ENCODE measurements at regions not wholly inside any gene's neighbourhood (a gene's known extent, or its start where the extent isn't known, plus 50 kb on each side); places are given as distances from the start of the nearest gene placed in this dataset.

DNA sequence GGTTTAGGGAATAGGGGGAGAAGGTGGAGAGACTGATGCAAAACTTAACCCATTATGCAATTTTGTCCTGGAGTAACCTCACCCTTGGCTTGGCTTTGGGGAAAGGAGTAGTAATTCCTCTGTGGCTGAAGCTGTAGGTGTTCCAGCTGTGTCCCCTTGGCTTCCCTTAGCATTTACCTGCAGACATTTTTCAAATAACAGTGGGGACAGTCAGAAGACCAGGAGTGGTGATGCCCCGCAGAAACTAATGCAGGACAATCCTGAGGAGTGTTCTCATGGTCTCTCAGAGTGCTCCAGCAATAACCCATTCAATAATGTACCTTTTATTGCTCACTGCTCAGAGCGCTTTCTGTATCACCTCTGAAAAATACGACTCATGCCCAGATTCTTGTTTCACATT, 282.1 kb downstream of the ZEB1 start:
- no peak for DNase-seq
- no peak for ATAC-seq
- intact Hi-C loops (cut with micrococcal nuclease): no loop called here

DNA sequence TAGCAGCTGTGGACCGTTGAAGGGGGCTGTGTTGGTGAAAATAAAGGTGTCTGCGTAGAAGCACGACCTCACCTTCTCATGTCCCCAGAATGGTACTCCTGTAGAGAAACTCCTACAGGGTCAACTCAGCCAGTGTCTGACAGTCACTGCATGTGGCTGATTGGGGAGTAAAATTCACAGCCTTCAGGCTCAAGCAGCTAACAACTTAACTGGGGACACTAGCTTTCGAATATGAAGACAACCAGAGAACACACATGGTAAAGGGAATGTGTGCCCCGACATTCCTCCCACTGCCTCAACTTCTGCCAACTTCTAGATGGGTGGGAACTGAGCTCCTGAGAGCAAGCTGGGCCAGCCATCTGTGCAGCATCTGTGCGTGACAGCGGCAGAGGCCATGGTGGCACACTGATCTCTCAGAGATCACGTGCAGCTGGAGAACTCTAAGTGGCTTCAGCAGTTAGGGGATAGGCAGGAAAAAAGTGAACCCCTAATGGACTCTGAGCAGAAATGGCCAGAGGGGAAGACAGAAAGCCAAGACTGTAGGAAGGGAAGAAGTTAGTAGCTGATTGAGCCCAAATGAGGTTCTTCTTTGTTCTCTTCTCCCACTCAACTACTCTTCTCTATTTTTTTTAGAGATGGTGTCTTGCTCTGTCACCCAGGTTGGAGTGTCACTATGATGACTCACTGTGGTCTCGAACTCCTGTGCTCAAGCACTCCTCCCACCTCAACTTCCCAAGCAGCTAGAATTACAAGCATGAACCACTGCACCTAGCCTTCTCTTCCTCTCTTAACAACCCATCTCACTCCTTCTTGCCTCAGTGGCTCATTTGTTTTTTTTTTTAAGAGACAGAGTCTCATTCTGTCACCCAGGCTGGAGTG, 280.8 kb downstream of the ZEB1 start:
- intact Hi-C loops (cut with micrococcal nuclease): no loop called here
- ATAC-seq (no peak), DNase-seq (no peak)

DNA sequence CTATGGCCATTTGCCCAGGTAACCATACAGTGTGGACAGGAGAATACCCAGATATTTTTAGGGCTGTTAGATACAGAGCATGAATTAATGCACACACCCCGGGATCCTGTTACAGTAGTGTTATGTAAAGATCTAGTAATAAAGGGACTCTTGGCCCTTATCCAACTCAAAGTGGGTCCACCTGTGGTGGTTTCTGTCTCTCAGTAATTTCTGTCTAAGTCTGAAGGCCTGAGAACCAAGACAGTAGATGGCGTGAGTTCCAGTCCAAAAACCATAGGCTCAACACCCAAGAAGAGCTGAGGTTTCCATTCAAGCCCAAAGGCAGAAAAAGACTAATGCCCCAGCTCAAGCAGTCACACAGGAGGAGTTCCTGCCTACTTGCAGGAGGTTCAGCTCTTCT, 277.7 kb downstream of the ZEB1 start:
- DNase-seq (no peak), ATAC-seq (no peak)
- intact Hi-C loops (cut with micrococcal nuclease): no loop called here

DNA sequence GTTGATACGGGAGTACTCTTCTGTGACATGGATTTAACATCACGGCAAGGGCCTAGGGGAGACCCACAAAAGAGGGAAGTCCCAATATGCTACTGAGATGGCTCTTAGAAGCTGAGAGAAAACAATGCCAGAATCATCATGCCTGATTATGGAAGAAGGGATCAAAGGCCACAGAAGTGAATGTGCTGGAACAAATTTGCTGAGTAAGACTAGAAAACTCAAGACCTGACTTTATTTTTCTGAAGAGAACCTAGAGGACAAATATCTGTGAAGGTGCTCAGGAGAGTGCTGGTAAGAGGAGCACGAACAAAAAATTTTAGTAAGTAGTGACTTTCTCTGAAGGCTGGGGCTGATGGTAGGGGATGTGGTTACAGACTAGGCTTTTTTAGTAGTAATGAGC, 277.0 kb downstream of the ZEB1 start:
- intact Hi-C loops (cut with micrococcal nuclease): no loop called here

DNA sequence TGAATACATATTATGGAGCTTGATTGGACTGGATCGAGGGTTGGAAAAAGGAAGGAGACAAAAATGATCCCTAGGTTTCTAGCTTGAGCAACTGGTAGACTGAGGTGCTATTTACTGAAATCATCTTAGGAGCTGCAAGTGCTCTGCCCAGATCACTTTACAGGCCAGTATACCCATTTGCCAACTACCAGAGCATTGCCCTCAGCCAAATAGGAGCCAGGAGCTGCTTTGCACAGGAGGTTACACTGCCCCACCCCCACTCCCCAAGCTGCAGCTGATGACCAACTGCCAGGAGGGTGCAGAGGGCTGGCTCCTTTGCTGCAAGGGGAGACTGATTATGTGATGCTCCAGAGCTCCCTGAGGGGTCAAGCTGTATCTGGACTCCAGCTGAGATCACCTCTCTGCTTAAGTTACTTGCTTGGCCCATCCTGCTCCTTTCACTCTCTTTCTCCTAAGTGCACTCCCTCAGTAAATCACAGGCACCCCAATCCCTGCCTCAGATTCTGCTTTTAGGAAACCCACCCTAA, 275.4 kb downstream of the ZEB1 start:
- DNase-seq (no peak), ATAC-seq (no peak)
- intact Hi-C loops (cut with micrococcal nuclease): no loop called here

More for the DNA sequence above, 277.0 kb downstream of the ZEB1 start:
- no peak for ATAC-seq
- DNase-seq: no peak

DNA sequence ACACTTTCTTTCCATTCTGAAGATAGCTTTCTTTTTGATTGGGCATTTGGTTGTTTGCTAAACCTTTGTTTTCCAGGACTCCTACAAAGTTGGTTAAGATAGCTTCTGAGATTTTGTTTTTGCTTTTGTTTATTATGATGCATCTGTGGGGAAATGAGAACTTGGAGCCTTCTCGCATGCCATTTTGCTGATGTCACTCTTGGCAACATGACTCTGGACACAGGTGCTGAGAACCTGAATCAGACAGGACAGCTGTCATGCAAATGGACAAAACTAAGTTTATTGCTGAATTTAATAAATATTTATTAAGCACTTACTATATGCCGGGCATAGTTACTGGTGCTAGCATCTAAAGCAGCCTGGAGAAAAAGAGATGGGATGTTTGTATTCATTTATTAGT, 274.1 kb downstream of the ZEB1 start:
- intact Hi-C loops (cut with micrococcal nuclease): no loop called here
- ATAC-seq (no peak), DNase-seq (no peak)

DNA sequence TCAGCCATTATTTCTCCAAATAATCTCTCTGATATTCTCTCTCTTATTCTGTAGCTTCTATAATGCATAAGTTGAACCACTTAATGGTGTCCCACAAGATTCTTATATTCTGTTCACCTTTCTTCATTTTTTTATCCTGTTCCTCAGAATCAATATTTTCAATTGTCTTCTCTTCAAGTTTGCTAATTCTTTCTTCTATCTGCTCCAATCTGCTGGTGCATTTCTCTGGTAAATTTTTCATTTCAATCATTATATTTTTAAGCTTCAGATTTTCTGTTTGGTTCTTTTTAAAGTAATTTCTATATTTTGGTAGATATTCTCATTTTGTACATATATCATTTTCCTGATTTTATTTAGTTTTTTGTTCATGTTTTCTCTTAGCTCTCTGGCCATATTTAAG, 272.6 kb downstream of the ZEB1 start:
- intact Hi-C loops (cut with micrococcal nuclease): no loop called here
- ATAC-seq: no peak
- no peak for DNase-seq

DNA sequence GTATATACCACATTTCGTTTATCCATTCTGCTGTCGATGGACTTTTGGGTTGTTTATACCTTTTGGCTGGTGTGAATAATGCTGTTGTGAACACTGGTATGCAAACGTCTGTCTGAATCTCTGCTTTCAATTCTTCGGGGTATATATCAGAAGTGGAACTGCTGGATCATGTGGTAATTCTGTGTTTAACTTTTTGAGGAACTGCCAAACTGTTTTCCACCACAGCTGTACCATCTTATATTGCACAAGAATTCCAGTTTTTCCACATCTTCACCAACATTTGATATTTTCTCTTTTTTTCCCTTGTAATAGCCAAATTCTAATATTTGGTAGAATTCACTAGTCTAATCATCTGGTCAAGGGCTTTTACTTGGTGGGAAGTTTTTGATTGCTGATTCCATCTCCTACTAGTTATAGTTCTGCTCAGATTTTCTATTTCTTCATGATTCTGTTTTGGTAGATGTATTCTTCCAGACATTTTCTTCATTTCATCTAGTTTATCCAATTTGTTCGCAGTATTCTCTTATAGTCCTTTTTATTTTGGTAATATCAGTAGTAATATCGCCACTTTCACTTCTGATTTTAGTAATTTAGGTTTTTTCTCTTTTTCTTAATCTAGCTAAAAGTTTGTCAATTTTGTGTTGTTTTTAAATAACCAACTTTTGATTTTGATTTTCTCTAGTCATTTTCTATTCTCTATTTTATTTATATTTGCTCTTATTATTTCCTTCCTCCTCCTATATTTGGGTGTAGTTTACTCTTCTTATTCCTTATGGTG, 271.2 kb downstream of the ZEB1 start:
- peak; percentile 34 for ATAC-seq
- no peak for DNase-seq
- intact Hi-C loops (cut with micrococcal nuclease): no loop called here

DNA sequence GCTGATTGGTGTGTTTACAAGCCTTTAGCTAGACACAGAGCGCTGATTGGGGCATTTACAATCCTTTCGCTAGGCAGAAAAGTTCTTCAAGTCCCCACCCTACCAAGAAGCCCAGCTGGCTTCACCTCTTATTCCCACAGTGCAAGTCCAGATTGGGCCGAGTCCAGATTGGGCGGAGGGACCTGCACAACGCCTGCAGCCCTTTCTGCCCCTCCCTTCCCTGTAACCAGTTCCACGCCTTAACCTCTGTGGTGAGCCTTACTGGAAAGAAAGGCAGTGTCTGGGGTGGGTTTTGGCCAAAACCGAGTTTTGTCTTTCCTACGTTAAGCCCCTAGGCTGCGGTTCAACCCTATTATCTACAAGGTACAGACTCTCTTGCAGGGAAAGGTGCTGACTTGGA, 268.7 kb downstream of the ZEB1 start:
- DNase-seq (peak; percentile 38), ATAC-seq (peak; percentile 39)
- intact Hi-C loops (cut with micrococcal nuclease): no loop called here

DNA sequence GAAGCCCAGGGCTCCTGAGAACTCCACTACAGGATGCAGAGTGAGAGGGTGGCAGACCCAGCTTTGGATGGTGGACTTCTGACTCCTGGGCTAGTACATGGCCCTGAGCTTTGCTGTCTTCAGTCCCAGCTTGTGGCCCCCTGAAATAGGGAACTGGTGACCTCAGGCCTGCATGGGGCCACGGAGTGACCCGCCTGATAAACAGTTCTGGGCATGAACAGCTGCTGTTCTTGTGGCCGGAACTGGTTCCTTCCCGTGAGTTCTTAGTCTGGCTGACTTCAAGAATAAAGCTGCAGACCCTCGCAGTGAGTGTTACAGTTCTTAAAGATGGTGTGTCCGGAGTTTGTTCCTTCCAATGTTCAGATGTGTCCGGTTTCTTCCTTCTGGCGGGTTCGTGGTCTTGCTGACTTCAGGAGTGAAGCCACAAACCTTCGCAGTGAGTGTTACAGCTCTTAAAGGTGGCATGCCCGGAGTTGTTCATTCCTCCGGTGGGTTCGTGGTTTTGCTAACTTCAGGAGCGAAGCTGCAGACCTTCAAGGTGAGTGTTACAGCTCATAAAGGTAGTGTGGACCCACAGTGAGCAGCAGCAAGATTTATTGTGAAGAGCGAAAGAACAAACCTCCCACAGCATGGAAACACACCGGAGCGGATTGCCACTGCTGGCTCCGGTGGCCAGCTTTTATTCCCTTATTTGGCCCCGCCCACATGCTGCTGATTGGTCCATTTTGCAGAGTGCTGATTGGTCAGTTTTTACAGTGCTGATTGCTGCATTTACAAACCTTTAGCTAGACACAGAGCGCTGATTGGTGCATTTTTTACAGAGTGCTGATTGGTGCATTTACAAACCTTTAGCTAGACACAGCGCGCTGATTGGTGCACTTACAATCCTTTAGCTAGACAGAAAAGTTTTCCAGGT, 268.0 kb downstream of the ZEB1 start:
- intact Hi-C loops (cut with micrococcal nuclease): no loop called here
- peak; percentile 48 for DNase-seq
- ATAC-seq: peak; percentile 14

DNA sequence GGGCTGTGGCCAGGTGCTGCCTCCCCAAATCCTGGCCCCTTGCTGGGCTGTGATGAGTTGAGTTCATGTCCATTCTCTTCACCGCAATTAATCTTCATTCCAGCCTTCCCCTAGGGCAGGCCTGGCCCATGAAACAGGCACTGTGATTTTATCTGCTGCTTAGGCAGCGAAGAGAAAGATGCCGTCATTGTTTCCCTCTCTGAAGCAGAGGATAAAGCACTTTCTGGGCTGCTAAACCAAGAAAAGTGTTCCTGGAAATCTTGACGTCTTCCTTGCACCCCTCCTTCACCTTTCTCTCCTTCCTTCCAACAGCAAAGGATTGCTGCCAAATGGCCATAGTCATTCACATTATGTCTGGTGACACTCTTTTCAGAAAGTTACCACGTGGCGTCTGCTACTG, 265.9 kb downstream of the ZEB1 start:
- DNase-seq (no peak), ATAC-seq (no peak)
- intact Hi-C loops (cut with micrococcal nuclease): no loop called here

DNA sequence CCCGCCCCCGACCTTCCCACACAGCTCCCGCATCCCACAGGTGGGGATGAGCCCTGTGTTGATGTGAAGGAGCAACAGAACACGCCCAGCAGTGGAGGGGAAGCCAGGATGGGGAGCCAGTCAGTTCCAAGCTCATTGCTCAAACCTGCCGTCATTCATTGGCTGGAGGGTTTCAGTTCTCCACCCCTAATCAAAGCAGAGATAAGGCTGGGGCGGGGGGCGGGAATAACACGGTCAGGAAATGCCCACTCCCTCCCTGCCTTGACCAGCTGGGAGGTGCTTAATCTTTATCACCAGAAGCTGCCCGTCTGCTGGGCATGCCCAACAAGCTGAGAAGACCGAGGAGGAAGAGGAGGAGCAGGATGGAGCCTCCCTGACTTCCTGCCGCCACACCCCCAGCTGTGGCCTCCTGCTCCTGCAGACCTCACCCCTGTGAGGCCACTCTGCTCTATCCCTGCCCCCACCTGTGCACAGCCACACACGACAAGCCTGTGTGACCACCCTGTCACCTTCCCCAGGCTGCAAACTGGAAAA, 265.1 kb downstream of the ZEB1 start:
- DNase-seq (peak; percentile 38), ATAC-seq (peak; percentile 35)
- intact Hi-C loops (cut with micrococcal nuclease): no loop called here

DNA sequence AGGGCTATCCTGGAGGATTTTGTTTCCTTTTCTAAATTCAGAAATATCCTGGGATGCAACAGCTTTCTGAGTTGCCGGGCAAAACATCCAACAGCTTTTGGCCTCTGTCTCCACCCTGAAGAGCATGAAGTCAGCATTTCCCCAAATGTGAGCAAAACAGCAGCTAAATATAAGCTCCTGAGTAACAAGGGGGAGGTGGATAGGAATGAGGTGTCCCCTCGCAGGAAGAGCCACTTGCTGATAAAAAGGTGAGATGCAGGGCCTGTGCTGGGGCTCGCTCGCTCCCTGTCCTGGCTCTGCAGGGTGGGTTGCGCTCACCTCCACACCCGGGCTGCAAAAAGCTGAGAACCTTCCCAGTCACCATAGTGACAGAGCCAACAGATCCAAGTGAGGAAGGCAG, 264.3 kb downstream of the ZEB1 start:
- DNase-seq (no peak), ATAC-seq (peak; percentile 32)
- intact Hi-C loops (cut with micrococcal nuclease): no loop called here

DNA sequence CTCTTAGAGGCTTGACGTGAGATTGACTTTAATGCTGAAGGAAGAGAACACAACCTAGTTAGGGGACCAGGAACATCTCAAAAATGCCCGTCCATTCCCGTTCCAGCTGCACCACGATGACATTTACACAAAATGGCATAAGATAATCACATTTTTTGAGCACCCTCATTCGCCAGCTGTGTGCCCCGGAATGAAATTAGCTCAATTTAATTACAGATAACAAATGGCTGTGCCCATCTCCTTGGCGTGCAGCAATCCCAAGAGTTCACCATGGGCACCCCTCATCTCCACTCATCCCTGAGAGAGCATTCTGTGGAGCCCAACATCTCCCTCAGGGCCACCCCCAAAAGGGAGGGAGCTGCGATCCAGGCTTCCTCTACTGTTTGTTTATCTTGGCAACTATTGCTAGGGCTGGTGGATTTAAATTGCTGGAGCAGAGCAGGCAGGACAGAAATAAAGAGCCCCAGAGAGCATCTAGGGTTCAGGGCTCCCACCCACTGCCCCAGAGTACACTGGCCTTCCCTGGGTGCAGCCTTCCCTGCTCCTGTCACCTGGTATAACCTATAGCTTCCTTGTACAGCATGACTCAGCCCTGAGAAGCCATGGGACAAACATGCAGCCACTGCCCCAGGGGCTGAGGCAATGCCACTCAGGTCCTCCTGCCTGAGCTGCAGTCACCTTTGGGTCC, 263.5 kb downstream of the ZEB1 start:
- intact Hi-C loops (cut with micrococcal nuclease): no loop called here
- ATAC-seq (peak; percentile 74), DNase-seq (peak; percentile 43)

DNA sequence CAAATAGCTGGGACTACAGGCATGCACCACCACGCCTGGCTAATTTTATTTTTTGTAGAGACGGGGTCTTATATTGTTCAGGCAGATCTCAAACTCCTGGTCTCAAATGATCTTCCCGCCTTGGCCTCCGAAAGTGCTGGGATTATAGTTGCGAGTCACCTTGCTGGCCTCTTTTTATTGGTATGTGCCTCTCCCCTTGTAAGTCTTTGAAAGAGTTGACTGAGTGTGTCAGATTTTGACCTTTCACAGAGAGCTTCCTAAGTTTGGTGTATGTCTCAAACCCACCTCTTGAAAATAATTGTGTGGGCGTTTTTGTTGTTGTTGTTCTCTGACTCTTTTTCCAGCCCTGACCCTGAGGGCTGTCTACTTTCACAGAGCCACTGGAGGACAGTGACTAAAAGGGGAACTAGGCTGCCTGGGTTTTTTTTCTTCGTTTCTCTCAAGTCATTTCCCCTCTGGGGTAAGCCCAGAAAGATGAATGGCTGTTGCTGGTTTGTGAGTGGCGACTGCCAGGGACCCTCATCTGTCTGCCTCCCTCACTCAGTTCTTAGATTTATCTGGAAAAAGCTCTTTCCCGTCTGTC, 262.8 kb downstream of the ZEB1 start:
- ATAC-seq (peak; percentile 50), DNase-seq (no peak)
- intact Hi-C loops (cut with micrococcal nuclease): no loop called here

DNA sequence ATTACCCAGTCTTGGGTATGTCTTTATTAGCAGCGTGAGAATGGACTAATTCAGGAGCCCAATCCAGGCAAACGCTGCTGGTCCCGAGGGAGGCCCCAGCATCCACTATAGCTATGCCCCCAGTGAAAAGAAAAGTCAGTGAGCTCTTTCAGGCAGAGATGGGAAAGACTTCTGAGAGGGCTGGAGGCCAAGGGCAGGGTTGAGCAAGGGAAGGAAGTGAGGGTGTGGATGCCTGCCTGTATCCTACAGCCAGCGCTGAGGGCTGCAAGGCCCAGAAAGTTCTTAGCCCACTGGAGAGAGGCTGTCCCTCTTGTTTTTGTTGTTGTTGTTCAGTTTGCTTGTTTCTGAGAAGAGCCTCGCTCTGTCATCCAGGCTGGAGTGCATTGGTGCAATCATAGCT, 261.6 kb downstream of the ZEB1 start:
- DNase-seq (peak; percentile 43), ATAC-seq (peak; percentile 43)
- intact Hi-C loops (cut with micrococcal nuclease): no loop called here

Measured in left ventricle myocardium superior (tissue), 1 donor.